ENCODE measurements at regions not wholly inside any gene's neighbourhood (a gene's known extent, or its start where the extent isn't known, plus 50 kb on each side); places are given as distances from the start of the nearest gene placed in this dataset.
"Not testable (repeated sequence)": the region's sequence is repeated elsewhere in the genome, so short reads cannot be mapped to it uniquely, and the experiment has no call there.

DNA sequence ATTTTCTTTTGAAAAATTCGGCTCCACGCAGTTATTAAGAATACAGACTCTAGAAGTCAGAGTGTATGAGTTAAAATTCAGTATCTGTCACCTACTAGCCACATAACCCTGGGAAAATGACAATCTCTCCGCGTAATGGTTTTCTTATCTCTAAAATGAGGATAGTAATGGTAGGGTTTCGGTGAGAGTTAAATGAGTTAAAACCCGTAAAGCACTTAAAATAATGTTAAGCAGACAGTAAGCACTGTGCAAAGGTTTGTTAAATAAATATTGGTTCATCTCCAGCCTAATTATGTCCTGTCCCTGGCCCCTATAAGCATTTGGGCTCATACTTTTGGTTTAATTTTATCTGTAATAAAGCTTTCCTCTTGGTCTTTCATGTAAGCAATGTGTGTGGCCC is 350.8 kb upstream of the GRIA3 start:
- DNase-seq: no peak

DNA sequence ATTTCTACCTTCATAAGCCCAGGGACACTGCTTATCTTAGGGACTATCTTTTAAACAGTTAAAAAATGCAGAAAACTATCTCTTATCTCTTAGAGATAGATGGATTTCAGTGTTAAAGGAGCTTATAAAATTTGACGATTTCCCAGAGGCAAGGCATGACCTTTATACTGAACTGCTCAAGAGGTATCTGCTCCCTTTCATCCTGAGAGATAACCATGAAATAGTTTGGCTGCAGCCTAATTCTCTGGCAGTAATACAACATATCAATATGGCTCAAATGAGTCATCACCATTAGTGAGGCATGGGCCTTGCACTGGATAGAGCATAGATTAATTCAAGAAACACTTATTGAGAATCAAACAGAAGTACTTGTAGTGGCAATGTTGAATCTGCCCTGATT is 348.2 kb upstream of the GRIA3 start:
- DNase-seq: no peak

DNA sequence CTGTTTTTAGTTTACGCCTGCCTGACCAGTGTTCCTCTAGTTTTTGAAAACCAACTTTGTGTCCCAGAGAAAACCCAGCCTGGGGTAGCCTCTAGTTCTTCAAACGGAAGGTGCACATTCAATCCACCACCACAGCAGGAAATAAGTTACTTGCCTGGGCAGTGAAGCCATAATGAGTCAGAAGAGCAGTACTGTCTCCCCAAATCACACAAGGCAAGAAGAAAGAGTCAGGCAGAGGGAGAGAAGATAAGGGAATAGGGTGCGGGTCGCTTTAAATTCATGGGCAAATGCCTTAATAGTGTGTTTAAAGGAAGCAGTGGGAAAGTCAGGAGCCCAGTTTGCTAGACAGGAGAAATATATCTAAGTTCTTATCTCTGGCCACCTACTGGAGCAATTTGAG is 333.8 kb upstream of the GRIA3 start:
- DNase-seq: no peak

DNA sequence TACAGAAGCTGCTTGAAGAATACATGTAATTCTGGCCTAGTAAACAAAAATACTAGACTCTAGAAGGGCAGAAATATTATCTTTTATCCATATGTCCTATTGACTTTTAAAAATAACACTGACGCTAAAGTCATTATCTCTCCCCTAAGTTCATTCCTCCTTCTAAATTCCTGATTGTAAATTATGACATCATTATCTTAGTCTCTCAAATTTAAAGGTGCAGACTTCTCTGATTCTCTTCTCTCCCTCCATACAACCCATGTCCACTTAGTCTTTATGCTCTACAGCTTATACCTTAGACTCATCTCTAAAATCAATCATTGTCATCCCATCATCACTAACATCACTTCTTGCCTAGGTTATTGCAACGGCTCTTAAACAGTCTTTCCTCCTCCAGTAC is 327.9 kb upstream of the GRIA3 start:
- no peak for DNase-seq

DNA sequence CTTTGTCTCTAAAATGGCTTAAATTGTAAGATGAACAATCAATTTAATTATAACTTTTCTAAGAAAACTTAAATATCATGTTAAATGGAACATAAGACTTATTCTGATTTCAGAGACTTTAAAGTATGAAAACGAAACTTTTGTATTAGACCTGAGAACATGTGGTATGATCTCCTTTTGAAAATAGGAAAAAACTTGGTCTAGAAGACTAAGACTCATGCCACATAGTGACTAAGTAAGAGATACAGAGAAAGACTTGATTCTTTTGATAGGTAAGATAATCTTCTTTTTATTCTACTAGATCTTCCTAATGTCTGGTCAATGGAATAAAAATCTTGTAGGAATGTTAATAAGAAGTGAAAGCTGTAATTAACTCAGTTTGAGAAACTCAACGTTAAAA is 326.3 kb upstream of the GRIA3 start:
- DNase-seq: no peak

DNA sequence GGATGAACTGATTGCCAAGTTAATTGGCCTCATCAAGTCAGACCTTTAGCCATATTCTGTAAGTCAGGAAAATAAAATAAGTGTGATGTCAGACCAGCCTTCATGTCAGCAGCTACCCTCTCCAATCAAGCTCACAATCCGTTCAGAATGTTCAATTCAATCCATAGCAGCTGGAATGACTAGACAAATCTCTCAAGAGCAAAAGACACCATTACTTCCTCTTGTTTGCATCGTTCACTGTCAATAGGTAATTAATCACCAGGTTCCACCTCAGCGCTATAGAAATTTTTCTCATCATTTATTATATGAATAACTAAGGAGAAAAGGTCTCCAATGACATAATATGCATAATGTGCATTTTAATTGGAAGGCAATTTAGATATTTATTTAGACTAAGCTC is 321.0 kb upstream of the GRIA3 start:
- no peak for DNase-seq

DNA sequence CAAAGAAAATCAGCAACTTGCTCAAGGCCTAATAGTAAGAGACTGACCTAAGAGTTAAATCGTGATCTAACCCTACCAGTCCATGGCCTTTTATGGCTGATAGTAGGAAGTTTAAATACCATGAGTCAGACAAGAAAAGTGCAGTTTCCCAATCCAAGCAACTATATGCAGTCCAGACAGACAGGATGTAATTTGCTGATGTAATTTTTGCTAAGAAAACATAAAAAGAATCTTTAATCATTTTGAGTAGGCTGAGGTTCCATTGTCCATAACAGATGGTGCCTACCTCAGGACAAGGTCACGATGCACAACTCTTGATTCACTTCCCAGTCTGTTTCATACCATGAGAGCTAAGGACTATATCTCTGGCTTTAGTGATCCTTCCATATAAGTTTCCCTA is 317.5 kb upstream of the GRIA3 start:
- peak in 1 of 2 experiments; percentile 1 for DNase-seq

DNA sequence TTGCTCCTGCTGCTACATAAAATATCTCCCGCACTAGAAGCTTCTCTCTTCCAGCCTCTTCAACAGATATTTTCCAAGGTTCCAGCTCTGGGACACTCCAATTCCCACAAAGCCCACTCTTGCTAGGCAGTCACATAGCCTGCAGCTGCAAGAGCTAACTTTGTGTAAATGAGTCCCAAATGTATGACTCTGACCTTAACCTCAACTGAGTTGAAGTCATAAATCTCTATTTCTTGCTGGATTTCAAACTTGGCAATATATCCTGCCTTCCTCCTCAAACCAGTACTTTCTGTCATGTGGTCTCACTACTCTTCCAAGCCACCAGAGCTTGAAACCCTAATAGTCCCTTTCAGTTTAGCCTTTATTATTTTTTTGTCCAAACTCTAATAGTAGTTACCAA is 315.4 kb upstream of the GRIA3 start:
- no peak for DNase-seq

DNA sequence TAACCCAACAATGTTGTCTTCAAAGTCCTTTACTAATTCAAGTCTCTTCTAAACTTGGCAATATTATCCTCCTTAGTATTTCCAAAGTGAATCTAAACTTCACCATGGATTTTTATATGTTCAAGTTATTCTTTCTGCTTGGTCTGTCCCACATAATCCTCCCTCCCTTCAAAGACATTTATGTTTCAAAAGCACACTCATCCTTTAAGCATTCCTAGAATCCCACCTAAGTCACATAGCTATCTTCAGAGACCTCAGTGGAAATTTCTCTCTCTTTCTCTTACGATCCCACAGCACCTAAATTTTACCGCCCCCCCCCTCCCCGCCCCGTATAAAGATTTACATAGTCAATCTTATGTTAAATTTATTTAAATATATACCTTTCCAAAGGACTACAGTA is 314.9 kb upstream of the GRIA3 start:
- no peak for DNase-seq

DNA sequence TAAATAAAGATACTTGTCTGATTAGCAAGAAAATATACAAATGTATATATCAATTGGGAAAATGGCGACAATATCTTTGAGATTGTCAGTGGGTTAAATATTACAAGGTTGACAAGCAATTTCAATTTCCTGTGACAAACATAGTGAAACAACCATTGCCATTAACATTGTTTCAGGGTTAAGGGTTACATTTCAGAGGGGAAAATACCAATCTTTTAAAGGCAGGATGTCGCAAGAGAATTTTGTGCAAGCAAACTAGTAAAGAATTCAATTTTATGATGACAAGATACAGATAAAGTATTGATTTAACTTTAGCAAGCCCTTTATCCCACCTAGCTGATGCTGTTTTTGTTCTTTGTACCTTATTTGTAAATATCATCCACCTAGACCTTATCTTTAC is 305.8 kb upstream of the GRIA3 start:
- no peak for DNase-seq

DNA sequence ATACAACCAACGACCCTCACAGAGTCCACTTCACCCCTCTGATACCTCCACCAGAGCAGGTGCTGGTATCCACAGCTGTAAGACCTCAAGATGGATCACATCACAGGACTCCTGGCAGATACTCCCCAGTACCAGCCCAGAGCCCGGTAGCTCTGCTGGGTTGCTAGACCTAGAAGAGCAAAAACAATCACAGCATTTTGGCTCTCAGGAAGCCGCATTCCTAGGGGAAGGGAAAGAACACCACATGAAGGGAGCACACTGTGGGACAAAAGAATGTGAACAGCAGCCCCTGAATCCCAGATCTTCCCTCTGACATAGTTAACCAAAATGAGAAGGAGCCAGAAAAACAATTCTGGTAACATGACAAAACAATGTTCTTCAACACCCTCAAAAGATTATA is 303.1 kb upstream of the GRIA3 start:
- DNase-seq: no peak

DNA sequence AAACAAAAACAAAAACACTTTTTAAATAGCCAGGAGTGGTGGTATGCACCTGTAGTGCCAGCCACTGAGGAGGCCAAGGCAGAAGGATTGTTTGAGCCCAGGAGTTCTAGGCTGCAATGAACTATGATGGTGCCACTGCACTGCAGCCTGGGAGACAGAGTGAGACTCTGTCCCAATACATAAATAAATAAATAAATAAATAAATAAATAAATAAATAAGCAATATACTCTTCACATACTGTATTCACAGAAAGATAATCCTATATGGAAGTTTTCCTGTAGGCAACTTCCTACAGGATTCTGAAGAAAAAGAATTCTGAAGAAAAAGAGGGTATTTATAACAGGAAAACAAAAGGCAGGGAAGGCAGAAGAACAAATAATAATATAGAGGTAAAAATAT is 293.3 kb upstream of the GRIA3 start:
- no peak for DNase-seq

DNA sequence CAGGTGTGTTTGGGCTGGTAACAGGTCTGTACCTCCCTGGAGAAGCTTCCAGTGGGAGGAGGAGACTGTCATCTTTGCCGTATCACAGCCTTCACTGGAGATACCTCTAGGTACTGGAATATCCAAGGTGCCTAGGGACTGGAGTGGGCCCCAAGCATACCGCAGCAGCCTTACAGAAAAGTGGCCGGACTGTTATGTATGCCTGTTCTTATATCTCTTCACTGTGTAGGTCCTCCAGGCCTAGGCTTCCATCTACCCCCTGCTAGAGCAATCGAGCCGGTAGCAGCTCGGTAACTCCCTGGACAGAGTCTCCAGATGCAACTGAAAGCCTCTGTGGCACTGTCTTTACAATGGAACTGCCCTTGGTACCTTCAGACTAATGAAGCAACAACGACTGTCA is 277.4 kb upstream of the GRIA3 start:
- DNase-seq: no peak

DNA sequence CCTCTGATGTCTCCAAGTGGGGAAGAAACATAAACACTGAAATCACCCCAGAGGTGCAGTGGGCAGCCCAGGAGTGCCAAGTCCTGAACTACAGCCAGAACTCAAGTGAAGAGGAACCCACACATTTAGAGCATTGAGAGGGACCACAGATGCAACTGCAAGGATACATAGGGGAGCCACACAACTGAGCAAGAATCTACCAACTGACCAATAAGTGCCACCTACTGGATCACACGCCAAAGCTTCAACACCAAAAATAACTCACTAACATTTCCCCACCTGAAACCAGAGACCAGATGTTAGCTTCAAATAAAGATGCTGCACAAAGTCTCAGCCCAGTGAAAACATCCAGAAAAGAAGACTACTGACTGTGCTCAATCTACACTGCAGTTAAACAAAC is 276.7 kb upstream of the GRIA3 start:
- DNase-seq: no peak

DNA sequence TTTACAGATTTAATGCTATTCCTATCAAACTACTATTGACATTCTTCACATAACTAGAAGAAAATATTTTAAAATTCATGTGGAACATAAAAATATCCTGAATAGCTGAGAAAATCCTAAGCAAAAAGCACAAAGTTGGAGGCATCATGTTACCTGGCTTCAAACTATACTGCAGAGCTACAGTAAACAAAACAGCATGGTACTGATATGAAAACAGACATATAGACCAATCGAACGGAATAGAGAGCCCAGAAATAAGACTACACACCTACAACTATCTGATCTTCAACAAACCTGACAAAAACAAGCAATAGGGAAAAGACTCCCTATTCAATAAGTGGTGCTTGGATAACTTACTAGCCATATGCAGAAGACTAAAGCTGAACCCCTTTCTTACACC is 273.4 kb upstream of the GRIA3 start:
- DNase-seq: no peak

DNA sequence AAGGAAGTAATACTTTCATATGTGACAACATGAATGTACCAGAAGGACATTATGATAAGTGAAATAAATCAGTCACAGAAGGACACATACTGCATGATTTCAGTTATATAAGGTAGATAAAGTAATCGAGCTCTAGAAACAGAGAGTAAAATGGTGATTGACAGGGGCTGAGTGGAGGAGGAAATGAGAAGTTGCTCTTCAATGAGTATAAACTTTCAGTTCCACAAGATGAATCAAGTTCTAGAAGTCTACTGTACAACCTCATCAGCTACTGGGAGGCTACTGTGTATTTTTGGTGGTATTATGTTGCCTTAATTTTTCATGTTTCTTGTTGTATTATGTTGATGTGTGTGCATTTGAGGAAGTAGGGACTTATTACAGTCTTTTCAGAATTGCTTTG is 270.9 kb upstream of the GRIA3 start:
- DNase-seq: no peak

DNA sequence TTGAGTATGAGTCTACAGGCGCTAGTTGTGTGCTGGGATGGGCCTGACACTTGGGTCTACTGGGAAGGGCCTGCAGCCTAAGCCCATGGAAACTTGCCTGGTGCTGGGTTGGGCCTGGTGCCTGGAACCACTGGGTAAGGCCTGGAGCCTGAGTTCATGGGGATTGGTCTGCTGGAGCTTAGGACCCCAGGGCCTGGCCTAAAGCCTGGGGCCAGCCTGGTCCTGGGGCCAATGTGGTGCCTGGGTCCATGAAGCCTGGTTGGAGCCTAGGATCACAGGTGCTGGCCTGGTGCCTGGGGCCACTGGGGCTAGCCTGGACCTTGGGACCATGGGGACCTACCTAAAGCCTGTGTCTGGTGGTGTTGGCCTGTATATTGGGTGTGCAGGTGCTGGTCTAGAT is 270.3 kb upstream of the GRIA3 start:
- DNase-seq: no peak

DNA sequence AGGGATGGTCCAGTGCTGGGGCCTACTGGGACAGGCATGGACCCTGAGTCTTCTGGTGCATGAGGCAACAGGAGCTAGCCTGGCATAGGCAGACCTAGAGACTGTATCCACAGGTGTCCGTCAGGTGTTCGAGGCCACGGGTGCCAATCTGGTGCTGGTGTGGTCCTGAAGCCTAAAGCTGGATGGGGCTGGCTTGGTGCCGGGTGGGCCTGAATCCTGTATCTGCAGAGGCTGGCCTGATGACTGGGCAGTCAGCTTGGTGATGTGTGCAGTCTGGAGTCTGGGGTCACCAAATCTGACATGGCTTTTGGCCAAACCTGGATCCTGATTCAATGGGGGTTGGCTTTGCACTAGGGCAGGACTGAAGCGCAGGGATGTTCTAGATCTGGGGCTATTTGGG is 269.8 kb upstream of the GRIA3 start:
- no peak for DNase-seq

DNA sequence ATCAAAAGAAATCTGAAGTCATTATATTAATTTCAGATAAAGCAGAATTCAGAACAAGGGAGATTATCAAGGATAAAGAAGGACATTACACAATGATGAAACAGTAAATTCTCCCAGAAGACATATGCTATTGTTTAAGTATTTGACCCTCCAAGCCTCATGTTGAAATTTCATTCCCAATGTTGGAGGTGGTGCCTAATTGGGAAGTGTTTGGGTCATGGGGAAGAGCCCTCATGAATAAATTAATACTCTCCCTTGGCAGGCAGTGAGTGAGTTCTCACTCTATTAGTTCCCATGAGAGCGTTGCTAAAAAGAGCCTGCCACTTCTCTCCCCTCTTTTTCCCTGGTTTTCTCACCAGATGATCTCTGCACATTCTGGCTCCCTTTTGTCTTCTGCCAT is 249.9 kb upstream of the GRIA3 start:
- DNase-seq: no peak

DNA sequence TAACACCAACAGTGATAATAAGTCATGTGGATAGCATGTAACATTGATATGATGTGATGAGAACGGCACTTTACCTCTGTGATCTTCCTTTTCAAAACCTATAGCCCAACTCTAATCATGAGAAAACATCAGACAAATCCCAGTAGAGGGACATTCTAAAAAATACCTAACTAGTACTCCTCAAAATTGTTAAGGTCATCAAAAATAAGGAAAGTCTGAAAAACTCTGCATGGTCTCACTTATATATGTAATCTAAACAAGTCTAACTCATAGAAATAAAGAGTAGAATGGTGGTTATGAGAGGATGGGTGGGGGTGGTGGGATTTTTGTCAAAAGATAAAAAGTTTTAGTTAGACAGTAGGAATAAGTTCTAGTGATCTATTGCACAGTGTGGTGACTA is 243.9 kb upstream of the GRIA3 start:
- DNase-seq: no peak

DNA sequence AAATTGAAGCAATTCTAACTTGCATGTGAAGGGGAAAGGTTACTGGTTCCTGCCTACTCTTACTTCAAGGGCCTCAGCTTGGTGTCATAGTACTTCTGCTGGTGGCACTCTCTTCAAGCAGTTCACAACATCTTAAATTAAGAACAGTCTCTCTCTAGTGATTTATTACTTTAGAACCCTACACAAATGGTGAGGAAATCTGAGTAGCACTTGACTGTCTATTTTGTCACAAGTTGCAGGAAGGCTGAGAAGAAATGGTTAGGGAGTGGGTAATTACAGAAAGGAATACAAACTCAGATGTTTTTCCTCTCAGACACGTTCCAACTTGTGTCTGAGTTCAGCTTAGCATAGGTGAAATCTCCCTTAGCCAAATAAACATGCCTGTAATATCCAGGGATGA is 242.3 kb upstream of the GRIA3 start:
- DNase-seq: no peak

DNA sequence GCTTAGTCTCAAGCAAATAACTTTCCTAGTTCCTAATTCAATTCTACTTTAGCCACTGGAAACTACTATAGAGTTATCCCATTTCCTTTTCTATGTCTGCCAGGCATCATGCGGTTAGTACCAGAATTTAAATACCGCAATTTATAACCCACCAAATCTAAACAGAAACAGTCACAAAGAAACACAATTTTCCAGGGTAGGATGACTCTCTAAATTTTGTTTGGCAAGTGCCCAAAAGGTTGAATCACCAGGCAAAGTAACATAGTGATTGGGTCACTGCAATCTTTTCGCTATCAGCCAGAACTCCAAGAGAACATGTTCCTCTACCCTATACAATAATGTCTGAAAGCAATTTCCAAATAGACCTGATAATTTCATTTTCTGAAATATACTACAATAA is 240.2 kb upstream of the GRIA3 start:
- DNase-seq: no peak

DNA sequence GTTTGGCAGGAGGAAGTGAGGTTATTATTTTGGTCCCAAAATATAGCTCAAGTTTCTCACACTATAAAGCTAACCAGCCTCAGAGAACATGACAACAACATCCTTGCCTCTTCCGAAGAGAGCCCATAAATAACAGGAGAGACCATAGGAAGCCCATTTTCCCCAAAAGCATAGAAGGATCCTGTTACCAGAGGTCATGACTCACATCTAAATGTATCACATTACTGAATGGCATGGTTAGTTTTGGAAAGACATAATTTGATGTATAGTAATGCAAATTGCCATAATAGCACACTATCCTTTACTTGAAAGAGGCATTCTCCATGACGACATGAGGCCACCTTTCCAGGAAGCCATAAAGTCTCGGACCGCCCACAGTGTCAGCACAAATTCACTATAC is 238.8 kb upstream of the GRIA3 start:
- no peak for DNase-seq

DNA sequence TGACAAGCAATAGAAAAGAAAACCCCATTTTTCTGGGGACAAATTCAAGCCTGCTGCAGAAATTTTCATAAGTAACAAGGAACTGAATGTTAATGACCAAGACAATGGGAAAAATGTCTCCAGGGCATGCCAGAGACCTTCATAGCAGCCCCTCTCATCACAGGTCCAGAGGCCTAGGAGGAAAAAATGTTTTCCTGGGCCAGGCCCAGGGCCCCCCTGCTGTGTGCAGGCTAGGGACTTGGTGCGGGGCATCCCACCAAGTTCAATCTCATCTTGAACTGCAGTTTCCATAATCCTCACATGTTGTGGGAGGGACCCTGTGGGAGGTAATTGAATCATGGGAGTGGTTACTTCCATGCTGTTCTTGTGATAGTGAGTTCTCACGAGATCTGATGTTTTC is 211.5 kb upstream of the GRIA3 start:
- no peak for DNase-seq

DNA sequence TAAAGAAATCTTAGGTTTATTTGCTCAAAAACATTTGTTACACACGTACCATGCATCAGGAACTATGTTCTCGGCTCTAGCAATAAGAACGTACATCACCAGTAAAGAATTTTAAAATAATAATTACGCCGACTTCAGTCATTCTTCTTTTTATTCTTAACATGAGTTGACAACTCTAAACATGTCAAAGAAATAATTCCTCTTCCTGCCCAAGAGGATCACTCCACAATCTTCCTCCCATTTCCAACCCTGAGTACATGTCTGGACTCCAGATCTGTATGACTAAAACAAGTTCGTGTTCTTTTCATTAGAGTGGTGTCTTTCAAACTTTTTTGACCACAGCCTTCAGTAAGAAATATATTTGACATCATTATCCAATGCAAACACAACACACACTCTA is 201.6 kb upstream of the GRIA3 start:
- DNase-seq: no peak

DNA sequence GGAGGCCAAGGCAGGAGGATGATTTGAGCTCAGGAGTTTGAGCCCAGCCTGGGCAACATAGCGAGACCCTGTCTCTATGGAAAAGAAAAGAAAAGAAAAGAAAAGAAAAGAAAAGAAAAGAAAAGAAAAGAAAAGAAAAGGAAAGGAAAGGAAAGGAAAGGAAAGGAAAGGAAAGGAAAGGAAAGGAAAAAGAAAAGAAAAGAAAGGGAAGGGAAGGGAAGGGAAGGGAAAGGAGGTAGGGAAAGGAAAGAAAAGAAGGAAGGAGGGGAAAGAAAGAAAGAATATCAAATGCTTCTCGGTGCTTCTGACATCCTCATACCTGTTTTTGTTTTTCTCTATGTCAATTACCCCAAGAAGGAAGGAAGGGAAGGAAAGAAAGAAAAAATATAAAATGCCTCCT is 181.2 kb upstream of the GRIA3 start:
- not testable (repeated sequence) for DNase-seq

DNA sequence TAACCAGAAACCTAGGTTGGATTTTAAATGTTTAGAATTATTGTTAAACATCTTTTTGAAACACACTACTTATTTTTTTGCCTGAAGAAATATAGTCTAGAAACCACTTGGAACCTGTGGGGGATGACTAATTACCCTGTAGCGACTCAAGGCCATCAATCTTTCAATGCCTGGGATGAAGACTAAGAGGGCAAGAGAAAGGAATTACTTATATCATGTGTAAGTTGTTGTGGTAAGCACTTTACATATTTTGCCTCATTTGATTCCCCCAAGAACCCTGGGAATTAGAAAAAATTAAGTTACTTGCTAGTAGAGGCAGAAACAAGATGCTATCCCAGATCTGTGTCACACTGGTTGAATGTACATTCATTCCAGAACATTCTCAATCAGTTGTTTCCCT is 170.9 kb upstream of the GRIA3 start:
- DNase-seq: no peak
